Endodermal cell (in vitro differentiated cells): ENCODE measurements at regions not wholly inside any gene's neighbourhood (a gene's known extent, or its start where the extent isn't known, plus 50 kb on each side); places are given as distances from the start of the nearest gene placed in this dataset.

Experiments
- DNase-seq: peaks from one replicate; pipeline ENCODE4 v3.0.0-alpha.2; 2017
- H3K27ac ChIP-seq: 2 replicates; pipeline ENCODE4 v1.5.1; 2013; ENCODE audit warnings: mild to moderate bottlenecking, low read depth, low read length, moderate library complexity
- H3K27me3 ChIP-seq: 2 replicates; pipeline ENCODE4 v1.6.1; 2013; ENCODE audit warnings: mild to moderate bottlenecking, low read length, moderate library complexity; ENCODE audit not compliant: insufficient read depth, control insufficient read depth, poor library complexity, severe bottlenecking
- H3K36me3 ChIP-seq: 2 replicates; pipeline ENCODE4 v1.7.0; 2013; ENCODE audit warnings: mild to moderate bottlenecking, low read length, moderate library complexity; ENCODE audit not compliant: control insufficient read depth, insufficient read depth
- H3K4me1 ChIP-seq: one replicate; pipeline ENCODE4 v1.7.0; 2013; ENCODE audit warnings: low read length; ENCODE audit not compliant: control insufficient read depth, insufficient read depth
- H3K4me3 ChIP-seq: 2 replicates; pipeline ENCODE4 v1.5.1; 2013; ENCODE audit warnings: mild to moderate bottlenecking, low read length, moderate library complexity
- H3K9ac ChIP-seq: 2 replicates; pipeline ENCODE4 v1.6.1; 2013; ENCODE audit warnings: mild to moderate bottlenecking, low read length, moderate library complexity; ENCODE audit not compliant: poor library complexity, severe bottlenecking; ENCODE audit errors: extremely low read depth
- H3K9me3 ChIP-seq: 2 replicates; pipeline ENCODE4 v1.6.1; 2013; ENCODE audit warnings: mild to moderate bottlenecking, low read length, moderate library complexity; ENCODE audit not compliant: control insufficient read depth
- H3K27ac Mint-ChIP-seq: 2 replicates; pipeline ENCODE4 v1.8.0; 2020; ENCODE audit warnings: mixed read lengths
- H3K27me3 Mint-ChIP-seq: 2 replicates; pipeline ENCODE4 v1.8.0; 2021; ENCODE audit warnings: mild to moderate bottlenecking, mixed read lengths; ENCODE audit not compliant: insufficient read depth
- H3K36me3 Mint-ChIP-seq: 2 replicates; pipeline ENCODE4 v1.8.0; 2020; ENCODE audit warnings: low read depth, mixed read lengths
- H3K4me1 Mint-ChIP-seq: 2 replicates; pipeline ENCODE4 v1.8.0; 2020; ENCODE audit warnings: mixed read lengths
- H3K4me3 Mint-ChIP-seq: 2 replicates; pipeline ENCODE4 v1.8.0; 2020; ENCODE audit warnings: mild to moderate bottlenecking, moderate library complexity, mixed read lengths
- H3K9me3 Mint-ChIP-seq: 2 replicates; pipeline ENCODE4 v1.8.0; 2020; ENCODE audit warnings: mild to moderate bottlenecking, mixed read lengths
- CTCF ChIP-seq: fragments of 200-600 bp; sonication (generic); conservative IDR thresholded peaks from 2 replicates; pipeline ENCODE4 v1.5.0; 2021; ENCODE audit warnings: antibody characterized with exemption, mild to moderate bottlenecking
- WGBS, 2 experiments: methylation state at CpG; one replicate each; pipeline versions ENCODE4 v1.1.5 to v1.1.7; 2013; ENCODE audit warnings: missing lambda C conversion rate in 2 of 2, mixed read lengths in 1 of 2; ENCODE audit not compliant: insufficient coverage in 1 of 2, insufficient read length in 1 of 2; 5-methylcytosine and 5-hydroxymethylcytosine counted together

GRCh38 chr17:51397361-51398127, 137.2 kb downstream of the UTP18 start:
- no peak for TF ChIP-seq CTCF
- Mint-ChIP-seq H3K27me3 (peaks cover 34% of the 10 kb centered on the region), H3K9me3 (no peaks in the 10 kb centered on the region), H3K27ac (peak overlapping the region; percentile 38), H3K4me3 (no peak overlapping the region), H3K4me1 (peaks cover 22% of the 10 kb centered on the region), H3K36me3 (no peaks in the 10 kb centered on the region)
- no peak overlapping the region for H3K9ac ChIP-seq
- 68 to 73% methylated on average over 6 to 8 of the region's 8 CpGs for WGBS, 2 experiments
- H3K9me3 ChIP-seq = no peaks in the 10 kb centered on the region
- no peaks in the 10 kb centered on the region for H3K36me3 ChIP-seq
- no peak overlapping the region for H3K4me3 ChIP-seq
- H3K4me1 ChIP-seq = peaks cover 6% of the 10 kb centered on the region
- H3K27ac ChIP-seq = no peak overlapping the region
- DNase-seq = peak; percentile 92
- peaks cover 51% of the 10 kb centered on the region for H3K27me3 ChIP-seq

GRCh38 chr17:51398128-51398525, 137.8 kb downstream of the UTP18 start:
- Mint-ChIP-seq H3K4me3 (no peak overlapping the region), H3K9me3 (no peaks in the 10 kb centered on the region), H3K4me1 (peaks cover 22% of the 10 kb centered on the region), H3K27ac (peak overlapping the region; percentile 38), H3K36me3 (no peaks in the 10 kb centered on the region), H3K27me3 (peaks cover 36% of the 10 kb centered on the region)
- H3K27ac ChIP-seq = no peak overlapping the region
- no peak overlapping the region for H3K4me3 ChIP-seq
- WGBS, 2 experiments = 72 to 82% methylated on average over 5 of the region's 5 CpGs
- no peak for TF ChIP-seq CTCF
- no peak overlapping the region for H3K9ac ChIP-seq
- H3K27me3 ChIP-seq = peaks cover 55% of the 10 kb centered on the region
- H3K36me3 ChIP-seq = no peaks in the 10 kb centered on the region
- no peaks in the 10 kb centered on the region for H3K9me3 ChIP-seq
- peaks cover 6% of the 10 kb centered on the region for H3K4me1 ChIP-seq
- DNase-seq = no peak

GRCh38 chr17:51398687-51399086, 138.3 kb downstream of the UTP18 start:
- Mint-ChIP-seq H3K4me1 (peaks cover 23% of the 10 kb centered on the region), H3K27me3 (peaks cover 36% of the 10 kb centered on the region), H3K27ac (no peak overlapping the region), H3K9me3 (no peaks in the 10 kb centered on the region), H3K4me3 (no peak overlapping the region), H3K36me3 (no peaks in the 10 kb centered on the region)
- peaks cover 6% of the 10 kb centered on the region for H3K4me1 ChIP-seq
- TF ChIP-seq CTCF = no peak
- peaks cover 55% of the 10 kb centered on the region for H3K27me3 ChIP-seq
- H3K27ac ChIP-seq = no peak overlapping the region
- 89 to 92% methylated on average over 4 of the region's 4 CpGs for WGBS, 2 experiments
- H3K36me3 ChIP-seq = no peaks in the 10 kb centered on the region
- no peak overlapping the region for H3K9ac ChIP-seq
- peak; percentile 52 for DNase-seq
- H3K9me3 ChIP-seq = no peaks in the 10 kb centered on the region
- no peak overlapping the region for H3K4me3 ChIP-seq
